B cell (primary cell): ENCODE measurements at regions not wholly inside any gene's neighbourhood (a gene's known extent, or its start where the extent isn't known, plus 50 kb on each side); places are given as distances from the start of the nearest gene placed in this dataset.

Experiments used
- ATAC-seq: fragments of 200-7000 bp; cut with Tn5 transposase; one replicate; pipeline ENCODE4 v1.10.0; 2021; ENCODE audit warnings: low read depth, mild to moderate bottlenecking, moderate number of reproducible peaks, moderate library complexity
- CTCF ChIA-PET: fragments of 350-600 bp; sonication (Branson Sonifier 250); formaldehyde crosslinking; loops from one replicate; lab custom pipeline; 2021; ENCODE audit warnings: antibody characterized with exemption, inconsistent platforms; lab: Charles Lee
- POLR2A ChIA-PET: fragments of 350-600 bp; sonication (Branson Sonifier 250); formaldehyde crosslinking; loops from one replicate; lab custom pipeline; 2021; ENCODE audit warnings: antibody characterized with exemption; lab: Charles Lee
- DNase-seq: peaks from one replicate; pipeline ENCODE4 v3.0.0; 2013
- H2AFZ ChIP-seq: 2 replicates; pipeline ENCODE4 v1.6.1; 2012; ENCODE audit warnings: mild to moderate bottlenecking, low read depth, low read length; ENCODE audit not compliant: insufficient read depth, poor library complexity, severe bottlenecking
- H3K27ac ChIP-seq, 2 donors: 1 replicate in 1 of 2; 2 replicates in 1 of 2; pipeline ENCODE4 v1.5.1; 2012 to 2013; ENCODE audit warnings: low read length in 2 of 2, mild to moderate bottlenecking in 2 of 2, moderate library complexity in 1 of 2
- H3K27me3 ChIP-seq, 4 experiments: fragments of 200-600 bp in 1 of 4; sonication (generic) in 1 of 4; replicated peaks in 1 of 4; 1 replicate in 2 of 4; 2 replicates in 2 of 4; pipeline versions ENCODE4 v1.6.1 to v1.7.0; 2013 to 2016; ENCODE audit warnings: low read length in 3 of 4, mild to moderate bottlenecking in 2 of 4, mixed read lengths in 1 of 4, moderate library complexity in 1 of 4; ENCODE audit not compliant: insufficient read depth in 4 of 4, control insufficient read depth in 3 of 4; ENCODE audit errors: control extremely low read depth in 1 of 4
- H3K36me3 ChIP-seq, 2 experiments: replicated peaks in 1 of 2; 1 replicate in 1 of 2; 2 replicates in 1 of 2; pipeline versions ENCODE4 v1.6.1 to v1.7.1; 2013; ENCODE audit warnings: low read length in 1 of 2; ENCODE audit not compliant: insufficient read depth in 2 of 2, control insufficient read depth in 1 of 2; ENCODE audit errors: control extremely low read depth in 1 of 2, extremely low read depth in 1 of 2
- H3K4me1 ChIP-seq, 2 donors: fragments of 200-600 bp in 1 of 2; sonication (generic) in 1 of 2; 1 replicate in 1 of 2; 2 replicates in 1 of 2; pipeline versions ENCODE4 v1.5.1 to v1.6.1; 2013 to 2017; ENCODE audit warnings: low read length in 2 of 2; ENCODE audit not compliant: control insufficient read depth in 2 of 2, insufficient read depth in 2 of 2
- H3K4me2 ChIP-seq: replicated peaks from 2 replicates; pipeline ENCODE3; 2012; ENCODE audit warnings: mild to moderate bottlenecking, low read depth, low read length; ENCODE audit not compliant: poor library complexity, severe bottlenecking
- H3K4me3 ChIP-seq, 5 experiments: fragments of 200-600 bp in 1 of 5; sonication (generic) in 1 of 5; 1 replicate in 3 of 5; 2 replicates in 2 of 5; pipeline versions ENCODE4 v1.5.1 to v1.7.0; 2011 to 2016; ENCODE audit warnings: low read length in 4 of 5, mild to moderate bottlenecking in 4 of 5, low read depth in 2 of 5, control low read depth in 1 of 5, moderate library complexity in 1 of 5; ENCODE audit not compliant: insufficient read depth in 1 of 5; ENCODE audit errors: control extremely low read depth in 1 of 5, extremely low read depth in 1 of 5
- H3K79me2 ChIP-seq: fragments of 200-600 bp; sonication (generic); one replicate; pipeline ENCODE4 v1.6.0; 2016; ENCODE audit warnings: low read length; ENCODE audit not compliant: control insufficient read depth, insufficient read depth
- H3K9ac ChIP-seq: fragments of 200-600 bp; sonication (generic); 2 replicates; pipeline ENCODE4 v1.6.1; 2017; ENCODE audit warnings: mild to moderate bottlenecking, low read length, moderate library complexity
- H3K9me3 ChIP-seq, 3 donors: one replicate each; pipeline versions ENCODE4 v1.6.1 to v1.7.1; 2013; ENCODE audit warnings: low read length in 2 of 3; ENCODE audit not compliant: control insufficient read depth in 2 of 3, insufficient read depth in 1 of 3; ENCODE audit errors: control extremely low read depth in 1 of 3
- H4K20me1 ChIP-seq: 2 replicates; pipeline ENCODE4 v1.6.0; 2012; ENCODE audit warnings: mild to moderate bottlenecking, low read length; ENCODE audit not compliant: insufficient read depth, control insufficient read depth, poor library complexity, severe bottlenecking
- H3K27ac Mint-ChIP-seq: one replicate; pipeline ENCODE4 v1.8.0; 2021; ENCODE audit warnings: mixed read lengths
- H3K27me3 Mint-ChIP-seq: one replicate; pipeline ENCODE4 v1.8.0; 2021; ENCODE audit warnings: mixed read lengths
- H3K4me1 Mint-ChIP-seq: one replicate; pipeline ENCODE4 v1.8.0; 2021; ENCODE audit warnings: mixed read lengths
- H3K4me3 Mint-ChIP-seq: one replicate; pipeline ENCODE4 v1.8.0; 2021; ENCODE audit warnings: mixed read lengths
- H3K9me3 Mint-ChIP-seq: one replicate; pipeline ENCODE4 v1.8.0; 2022; ENCODE audit warnings: mixed read lengths; ENCODE audit not compliant: insufficient read depth
- CTCF ChIP-seq: fragments of 200-600 bp; IDR thresholded peaks from one replicate; pipeline ENCODE4 v1.8.0; 2022; ENCODE audit warnings: antibody characterized with exemption, mild to moderate bottlenecking
- EZH2 ChIP-seq: IDR thresholded peaks from 2 replicates; pipeline ENCODE4 v1.6.1; 2012; ENCODE audit warnings: borderline replicate concordance, low read depth, mild to moderate bottlenecking, moderate library complexity, low read length; ENCODE audit not compliant: insufficient read depth, poor library complexity, severe bottlenecking
- WGBS: methylation state at CpG from one replicate; pipeline ENCODE4 v1.1.5; 2013; ENCODE audit warnings: missing lambda C conversion rate; ENCODE audit not compliant: insufficient coverage; 5-methylcytosine and 5-hydroxymethylcytosine counted together
- intact Hi-C: fragments of 100-400 bp; cut with micrococcal nuclease; formaldehyde crosslinking; loops from one replicate; pipeline ENCODE4 v1.10.0; 2022

- Mint-ChIP-seq H3K27ac (no peak overlapping the region), H3K27me3 (no peaks in the 10 kb centered on the region), H3K4me1 (peaks cover 11% of the 10 kb centered on the region), H3K9me3 (no peaks in the 10 kb centered on the region), H3K4me3 (no peak overlapping the region)
- no peak overlapping the region for H3K9ac ChIP-seq
- no peaks in the 10 kb centered on the region for H3K27me3 ChIP-seq
- intact Hi-C loops: no loop called here
- H2AFZ ChIP-seq: no peak overlapping the region
- no peaks in the 10 kb centered on the region for H3K79me2 ChIP-seq
- ATAC-seq: no peak
- no peaks in the 10 kb centered on the region for H4K20me1 ChIP-seq
- H3K4me2 ChIP-seq: no peak overlapping the region
- ChIA-PET POLR2A (no interaction called here), CTCF (interaction anchor here (1.7 kb wide), 1 partner anchor 13 kb away, joined by 3 read pairs; no protein-coding TSS in a partner anchor)
- no peak overlapping the region for H3K27ac ChIP-seq
- no peak for DNase-seq
- no CpG with 5 or more reads among the region's 1 CpG for WGBS
- no peaks in the 10 kb centered on the region for H3K36me3 ChIP-seq
- H3K9me3 ChIP-seq: no peaks in the 10 kb centered on the region
- H3K4me3 ChIP-seq: no peak overlapping the region
- TF ChIP-seq CTCF (no peak), EZH2 (no peak)
- H3K4me1 ChIP-seq: peaks cover 6 to 9% of the 10 kb centered on the region in 2 donors
Measured at GRCh38 chr4:14079601-14080000, 452.1 kb upstream of the BOD1L1 start.

DNA sequence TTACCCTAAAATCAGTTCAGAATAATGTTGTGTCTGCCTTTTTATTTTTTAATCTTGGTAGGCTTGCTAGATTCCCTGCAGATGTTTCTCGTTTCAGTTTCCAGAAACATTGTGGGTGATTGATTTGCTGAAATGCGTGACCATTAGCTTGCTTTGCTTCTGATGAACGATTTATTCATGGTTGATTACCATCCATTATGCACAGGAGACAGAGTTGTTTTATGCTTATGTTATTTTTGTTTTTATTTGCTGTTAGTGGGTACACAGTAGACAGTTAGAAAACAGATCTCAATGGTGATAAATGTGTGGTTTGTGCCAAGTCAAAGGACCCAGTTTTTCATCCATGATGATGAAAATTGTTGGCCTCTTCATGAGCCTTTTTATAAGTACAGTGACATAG, 455.6 kb upstream of the BOD1L1 start:
- H4K20me1 ChIP-seq: no peaks in the 10 kb centered on the region
- H3K27me3 ChIP-seq: no peaks in the 10 kb centered on the region
- no peak overlapping the region for H3K4me2 ChIP-seq
- H2AFZ ChIP-seq: no peak overlapping the region
- no CpG with 5 or more reads among the region's 3 CpGs for WGBS
- H3K4me1 ChIP-seq: peaks cover 12 to 14% of the 10 kb centered on the region in 2 donors
- no peak overlapping the region for H3K27ac Mint-ChIP-seq
- no peak overlapping the region for H3K27ac ChIP-seq
- no peaks in the 10 kb centered on the region for H3K27me3 Mint-ChIP-seq
- peaks cover 17% of the 10 kb centered on the region for H3K4me1 Mint-ChIP-seq
- H3K9me3 ChIP-seq: no peaks in the 10 kb centered on the region
- intact Hi-C loops: no loop called here
- DNase-seq (no peak), ATAC-seq (no peak)
- H3K4me3 Mint-ChIP-seq: no peak overlapping the region
- no peaks in the 10 kb centered on the region for H3K36me3 ChIP-seq
- ChIA-PET POLR2A (no interaction called here), CTCF (interaction anchor here (0.8 kb wide), 1 partner anchor 8 kb away, joined by 3 read pairs; no protein-coding TSS in a partner anchor)
- no peak overlapping the region for H3K9ac ChIP-seq
- TF ChIP-seq CTCF (no peak), EZH2 (no peak)
- peaks cover 4% of the 10 kb centered on the region for H3K9me3 Mint-ChIP-seq
- no peaks in the 10 kb centered on the region for H3K79me2 ChIP-seq
- no peak overlapping the region for H3K4me3 ChIP-seq
